ENCODE measurements at regions not wholly inside any gene's neighbourhood (a gene's known extent, or its start where the extent isn't known, plus 50 kb on each side); places are given as distances from the start of the nearest gene placed in this dataset.

GRCh38 chr5:18299166-18299565, 664.9 kb downstream of the TAF11L14 start:
- DNase-seq, result no peak
- H3K36me3 ChIP-seq (ENCODE audit: control insufficient read depth, insufficient read depth, low read length), result no peaks in the 10 kb centered on the region
- H3K27ac ChIP-seq (ENCODE audit: low read depth, low read length), result no peak overlapping the region
- H3K4me3 ChIP-seq (ENCODE audit: low read length), result no peak overlapping the region
- H3K4me1 Mint-ChIP-seq, result no peaks in the 10 kb centered on the region
- no peak for TF ChIP-seq CTCF (conservative IDR thresholded peaks at IDR 0.05)
- no peaks in the 10 kb centered on the region for H3K9me3 ChIP-seq (ENCODE audit: control insufficient read depth, low read length)
- no peaks in the 10 kb centered on the region for H3K27me3 Mint-ChIP-seq (ENCODE audit: insufficient read depth)
- H3K27me3 ChIP-seq (ENCODE audit: control insufficient read depth, insufficient read depth, low read length, poor library complexity, severe bottlenecking), result no peaks in the 10 kb centered on the region
- no peaks in the 10 kb centered on the region for H3K4me1 ChIP-seq (ENCODE audit: control insufficient read depth, insufficient read depth, low read length)
- H3K27ac Mint-ChIP-seq, result no peak overlapping the region
- H3K9me3 Mint-ChIP-seq, result no peaks in the 10 kb centered on the region
- H3K4me3 Mint-ChIP-seq, result no peak overlapping the region
- H3K36me3 Mint-ChIP-seq (ENCODE audit: low read depth), result no peaks in the 10 kb centered on the region
- H3K9ac ChIP-seq (ENCODE audit: extremely low read depth, low read length, poor library complexity, severe bottlenecking), result no peak overlapping the region

- Histone ChIP-seq H3K4me1 (ENCODE audit: control insufficient read depth, insufficient read depth, low read length) (no peaks in the 10 kb centered on the region), H3K27me3 (ENCODE audit: control insufficient read depth, insufficient read depth, low read length, poor library complexity, severe bottlenecking) (no peaks in the 10 kb centered on the region), H3K9ac (ENCODE audit: extremely low read depth, low read length, poor library complexity, severe bottlenecking) (no peak overlapping the region), H3K27ac (ENCODE audit: low read depth, low read length) (no peak overlapping the region), H3K4me3 (ENCODE audit: low read length) (no peak overlapping the region), H3K9me3 (ENCODE audit: control insufficient read depth, low read length) (no peaks in the 10 kb centered on the region), H3K36me3 (ENCODE audit: control insufficient read depth, insufficient read depth, low read length) (no peaks in the 10 kb centered on the region)
- no peak overlapping the region for H3K4me3 Mint-ChIP-seq
- peaks cover 15% of the 10 kb centered on the region for H3K9me3 Mint-ChIP-seq
- DNase-seq, result peak; percentile 64
- peaks cover 3% of the 10 kb centered on the region for H3K27me3 Mint-ChIP-seq (ENCODE audit: insufficient read depth)
- H3K36me3 Mint-ChIP-seq (ENCODE audit: low read depth), result no peaks in the 10 kb centered on the region
- TF ChIP-seq CTCF (conservative IDR thresholded peaks at IDR 0.05), result peak; percentile 91
- H3K27ac Mint-ChIP-seq, result no peak overlapping the region
- 90% methylated on average over 5 to 7 of the region's 8 CpGs for WGBS, 2 experiments (ENCODE audit: insufficient coverage in 1 of 2, insufficient read length in 1 of 2)
- H3K4me1 Mint-ChIP-seq, result no peaks in the 10 kb centered on the region
Measured at GRCh38 chr5:18305288-18305924, 671.1 kb downstream of the TAF11L14 start.

- Mint-ChIP-seq H3K27ac (no peak overlapping the region), H3K4me3 (no peak overlapping the region), H3K36me3 (ENCODE audit: low read depth) (no peaks in the 10 kb centered on the region), H3K9me3 (peaks cover 17% of the 10 kb centered on the region), H3K27me3 (ENCODE audit: insufficient read depth) (peaks cover 3% of the 10 kb centered on the region), H3K4me1 (no peaks in the 10 kb centered on the region)
- no peak for DNase-seq
- Histone ChIP-seq H3K4me3 (ENCODE audit: low read length) (no peak overlapping the region), H3K36me3 (ENCODE audit: control insufficient read depth, insufficient read depth, low read length) (no peaks in the 10 kb centered on the region), H3K4me1 (ENCODE audit: control insufficient read depth, insufficient read depth, low read length) (no peaks in the 10 kb centered on the region), H3K27me3 (ENCODE audit: control insufficient read depth, insufficient read depth, low read length, poor library complexity, severe bottlenecking) (no peaks in the 10 kb centered on the region), H3K9ac (ENCODE audit: extremely low read depth, low read length, poor library complexity, severe bottlenecking) (no peak overlapping the region), H3K9me3 (ENCODE audit: control insufficient read depth, low read length) (no peaks in the 10 kb centered on the region), H3K27ac (ENCODE audit: low read depth, low read length) (no peak overlapping the region)
- 95% methylated on average over 3 of the region's 3 CpGs; no CpG with 5 or more reads in 1 of the 2 experiments for WGBS, 2 experiments (ENCODE audit: insufficient coverage in 1 of 2, insufficient read length in 1 of 2)
- TF ChIP-seq CTCF (conservative IDR thresholded peaks at IDR 0.05), result no peak
Measured at GRCh38 chr5:18311266-18311665, 677.0 kb downstream of the TAF11L14 start.

Data from endodermal cell (in vitro differentiated cells).